Stomach (tissue), 8 donors: ENCODE measurements at regions not wholly inside any gene's neighbourhood (a gene's known extent, or its start where the extent isn't known, plus 50 kb on each side); places are given as distances from the start of the nearest gene placed in this dataset.

Experiments used
- DNase-seq, 2 donors: peaks; one replicate each; pipeline versions ENCODE4 v3.0.0 to v3.0.0-alpha.2; 2013 to 2019
- H3K27ac ChIP-seq, 5 donors: fragments of 200-600 bp in 4 of 5; sonication (generic) in 4 of 5; one replicate each; pipeline ENCODE4 v1.5.1; 2013 to 2019; ENCODE audit warnings: mild to moderate bottlenecking in 1 of 5, moderate library complexity in 1 of 5
- H3K27me3 ChIP-seq, 3 donors: fragments of 200-600 bp; sonication (generic); one replicate each; pipeline ENCODE4 v1.5.1; 2017 to 2019; ENCODE audit warnings: mixed run types in 1 of 3
- H3K36me3 ChIP-seq, 4 donors: fragments of 200-600 bp; sonication (generic); 1 replicate in 3 of 4; 2 replicates in 1 of 4; pipeline ENCODE4 v1.5.1; 2016 to 2019
- H3K4me1 ChIP-seq, 4 donors: fragments of 200-600 bp; sonication (generic); one replicate each; pipeline ENCODE4 v1.5.1; 2016 to 2019
- H3K4me3 ChIP-seq, 4 donors: fragments of 200-600 bp; sonication (generic) in 3 of 4; one replicate each; pipeline ENCODE4 v1.5.1; 2016 to 2019; ENCODE audit warnings: mild to moderate bottlenecking in 1 of 4
- H3K9me3 ChIP-seq, 4 donors: fragments of 200-600 bp; sonication (generic); one replicate each; pipeline ENCODE4 v1.5.1; 2016 to 2019
- EP300 ChIP-seq: sonication (generic); formaldehyde crosslinking; IDR thresholded peaks from one replicate; pipeline ENCODE4 v1.6.1; 2017; ENCODE audit warnings: antibody characterized with exemption
- POLR2A ChIP-seq, 4 donors: fragments of 450-650 bp; IDR thresholded peaks; one replicate each; pipeline ENCODE4 v1.6.1; 2016; ENCODE audit warnings: antibody characterized with exemption in 4 of 4, control low read depth in 2 of 4, mild to moderate bottlenecking in 1 of 4, moderate library complexity in 1 of 4
- POLR2AphosphoS5 ChIP-seq, 3 donors: sonication (generic); formaldehyde crosslinking; IDR thresholded peaks; one replicate each; pipeline ENCODE4 v1.6.1; 2016; ENCODE audit warnings: antibody characterized with exemption in 3 of 3
- WGBS, 5 donors: extraction: QIAGEN DNeasy Blood & Tissue Kit in 3 of 5; methylation state at CpG; one replicate each; pipeline versions ENCODE4 v1.1.5 to v1.1.7; 2013 to 2018; 5-methylcytosine and 5-hydroxymethylcytosine counted together
- intact Hi-C: fragments of 100-400 bp; cut with DNase I; formaldehyde crosslinking; loops from one replicate; pipeline ENCODE4 v1.15.1; 2023; ENCODE audit warnings: low total_unique reads
- TF ChIP-seq, protein P1 (sequence below), 7 experiments: fragments of 450-650 bp in 4 of 7; fragments of 200-600 bp in 3 of 7; sonication (generic) in 3 of 7; IDR thresholded peaks; one replicate each; pipeline ENCODE4 v1.5.1; 2016 to 2019; ENCODE audit warnings: antibody characterized with exemption in 7 of 7, control low read depth in 2 of 7, mild to moderate bottlenecking in 1 of 7
- donor health status: healthy with polysubstance abuse.
- donor health status: Bipolar disorder and iron deficiency.
- donor health status: healthy.

DNA sequence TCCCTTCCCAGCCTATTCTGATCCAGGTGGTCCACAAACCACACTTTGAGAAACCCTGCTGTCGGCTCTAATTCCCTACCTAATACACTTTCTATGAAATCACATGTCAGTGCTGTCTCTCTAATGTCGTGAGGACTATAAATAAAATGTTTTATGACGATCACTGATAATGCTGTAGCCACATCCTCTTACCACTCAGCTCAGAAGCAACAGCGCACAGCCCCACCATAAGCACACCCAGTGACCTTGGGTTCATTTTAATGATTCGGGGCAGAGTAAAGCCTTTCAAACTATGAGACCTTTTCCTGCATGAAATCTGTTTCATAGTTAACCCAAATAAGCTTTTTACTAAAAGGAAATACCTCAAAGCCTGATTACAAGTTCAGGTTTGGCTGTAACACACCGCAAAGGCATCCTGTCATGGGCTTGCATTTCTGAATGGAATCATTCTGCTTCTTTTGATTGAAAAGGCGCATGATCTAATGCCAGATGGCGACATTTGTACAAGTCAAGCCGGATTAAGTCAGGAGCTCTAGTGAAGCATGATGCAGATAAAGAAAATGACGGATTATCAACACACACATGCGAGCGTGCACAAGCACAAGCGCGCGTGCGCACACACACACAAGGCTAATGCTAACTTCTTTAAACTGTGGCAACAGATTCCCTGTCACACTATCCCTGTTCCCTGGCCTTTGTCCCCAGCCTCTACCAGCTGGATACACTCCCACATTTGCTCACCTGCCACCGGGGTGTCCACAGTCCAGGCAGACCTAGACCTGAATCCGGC, 180.5 kb upstream of the PDE1C start:
- peak in 1 of 2 donors; percentile 44 for DNase-seq
- intact Hi-C loops: no loop called here
- TF ChIP-seq, protein P1, sequence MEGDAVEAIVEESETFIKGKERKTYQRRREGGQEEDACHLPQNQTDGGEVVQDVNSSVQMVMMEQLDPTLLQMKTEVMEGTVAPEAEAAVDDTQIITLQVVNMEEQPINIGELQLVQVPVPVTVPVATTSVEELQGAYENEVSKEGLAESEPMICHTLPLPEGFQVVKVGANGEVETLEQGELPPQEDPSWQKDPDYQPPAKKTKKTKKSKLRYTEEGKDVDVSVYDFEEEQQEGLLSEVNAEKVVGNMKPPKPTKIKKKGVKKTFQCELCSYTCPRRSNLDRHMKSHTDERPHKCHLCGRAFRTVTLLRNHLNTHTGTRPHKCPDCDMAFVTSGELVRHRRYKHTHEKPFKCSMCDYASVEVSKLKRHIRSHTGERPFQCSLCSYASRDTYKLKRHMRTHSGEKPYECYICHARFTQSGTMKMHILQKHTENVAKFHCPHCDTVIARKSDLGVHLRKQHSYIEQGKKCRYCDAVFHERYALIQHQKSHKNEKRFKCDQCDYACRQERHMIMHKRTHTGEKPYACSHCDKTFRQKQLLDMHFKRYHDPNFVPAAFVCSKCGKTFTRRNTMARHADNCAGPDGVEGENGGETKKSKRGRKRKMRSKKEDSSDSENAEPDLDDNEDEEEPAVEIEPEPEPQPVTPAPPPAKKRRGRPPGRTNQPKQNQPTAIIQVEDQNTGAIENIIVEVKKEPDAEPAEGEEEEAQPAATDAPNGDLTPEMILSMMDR (IDR thresholded peaks at IDR 0.05): no peak
- TF ChIP-seq EP300: no peak
- TF ChIP-seq POLR2AphosphoS5 (IDR thresholded peaks at IDR 0.05): no peak
- TF ChIP-seq POLR2A (IDR thresholded peaks at IDR 0.05): no peak
- no peak overlapping the region for H3K4me3 ChIP-seq
- H3K4me1 ChIP-seq: no peaks in the 10 kb centered on the region
- no peaks in the 10 kb centered on the region for H3K9me3 ChIP-seq
- H3K36me3 ChIP-seq: no peaks in the 10 kb centered on the region
- 48 to 70% (median 58%) methylated on average over 18 of the region's 18 CpGs for WGBS, 5 donors
- H3K27me3 ChIP-seq: peaks cover 0 to 7% (median 0%) of the 10 kb centered on the region in 3 donors
- no peak overlapping the region for H3K27ac ChIP-seq

GRCh38 chr7:32250003-32250402, 179.8 kb upstream of the PDE1C start:
- WGBS, 5 donors: 54 to 69% (median 66%) methylated on average over 2 of the region's 2 CpGs
- H3K36me3 ChIP-seq: no peaks in the 10 kb centered on the region
- no peak overlapping the region for H3K4me3 ChIP-seq
- no peaks in the 10 kb centered on the region for H3K4me1 ChIP-seq
- TF ChIP-seq EP300: no peak
- intact Hi-C loops: no loop called here
- peaks cover 0 to 7% (median 0%) of the 10 kb centered on the region in 3 donors for H3K27me3 ChIP-seq
- DNase-seq: no peak
- no peak overlapping the region for H3K27ac ChIP-seq
- no peaks in the 10 kb centered on the region for H3K9me3 ChIP-seq

GRCh38 chr7:32248522-32248921, 178.3 kb upstream of the PDE1C start:
- H3K27ac ChIP-seq: no peak overlapping the region
- no peak for DNase-seq
- H3K27me3 ChIP-seq: peaks cover 0 to 7% (median 0%) of the 10 kb centered on the region in 3 donors
- intact Hi-C loops: no loop called here
- H3K36me3 ChIP-seq: no peaks in the 10 kb centered on the region
- no peaks in the 10 kb centered on the region for H3K9me3 ChIP-seq
- 48 to 68% (median 48%) methylated on average over 2 of the region's 2 CpGs for WGBS, 5 donors
- TF ChIP-seq, protein P1 (IDR thresholded peaks at IDR 0.05): no peak
- TF ChIP-seq EP300: no peak
- TF ChIP-seq POLR2AphosphoS5 (IDR thresholded peaks at IDR 0.05): no peak
- TF ChIP-seq POLR2A (IDR thresholded peaks at IDR 0.05): no peak
- no peak overlapping the region for H3K4me3 ChIP-seq
- no peaks in the 10 kb centered on the region for H3K4me1 ChIP-seq

- H3K27me3 ChIP-seq: peaks cover 0 to 7% (median 0%) of the 10 kb centered on the region in 3 donors
- WGBS, 5 donors: 52 to 69% (median 65%) methylated on average over 3 to 4 of the region's 4 CpGs
- H3K4me1 ChIP-seq: no peaks in the 10 kb centered on the region
- DNase-seq: no peak
- no peak overlapping the region for H3K4me3 ChIP-seq
- H3K36me3 ChIP-seq: no peaks in the 10 kb centered on the region
- H3K9me3 ChIP-seq: no peaks in the 10 kb centered on the region
- no peak overlapping the region for H3K27ac ChIP-seq
- intact Hi-C loops: no loop called here
- TF ChIP-seq POLR2AphosphoS5 (IDR thresholded peaks at IDR 0.05) (no peak), EP300 (no peak), POLR2A (IDR thresholded peaks at IDR 0.05) (no peak)
- TF ChIP-seq, protein P1 (IDR thresholded peaks at IDR 0.05): no peak
Measured at GRCh38 chr7:32244806-32245345, 174.7 kb upstream of the PDE1C start.
